GM03348 (cell line): ENCODE measurements at regions not wholly inside any gene's neighbourhood (a gene's known extent, or its start where the extent isn't known, plus 50 kb on each side); places are given as distances from the start of the nearest gene placed in this dataset.
"Not testable (repeated sequence)": the region's sequence is repeated elsewhere in the genome, so short reads cannot be mapped to it uniquely, and the experiment has no call there.

ENCODE experiments used
- DNase-seq: peaks from one replicate; pipeline ENCODE4 v3.0.0; 2012; ENCODE audit warnings: low spot score

GRCh38 chr2:107462181-107462580 is 364.5 kb upstream of the RGPD4 start:
- no peak for DNase-seq

GRCh38 chr2:107466241-107466640 is 360.5 kb upstream of the RGPD4 start:
- DNase-seq = no peak

- no peak for DNase-seq
These were observed 359.5 kb upstream of the RGPD4 start for GRCh38 chr2:107466984-107467773.

GRCh38 chr2:107469437-107469995 is 357.2 kb upstream of the RGPD4 start:
- DNase-seq = no peak

- no peak for DNase-seq
These were observed 353.5 kb upstream of the RGPD4 start for GRCh38 chr2:107473150-107473549.

- no peak for DNase-seq
These were observed 350.8 kb upstream of the RGPD4 start for GRCh38 chr2:107475859-107476258.

GRCh38 chr2:107502539-107502938 is 324.2 kb upstream of the RGPD4 start:
- DNase-seq = no peak

- DNase-seq = no peak
These were observed 314.5 kb upstream of the RGPD4 start for GRCh38 chr2:107511970-107512789.

GRCh38 chr2:107525406-107525805 is 301.3 kb upstream of the RGPD4 start:
- DNase-seq = peak; percentile 21

DNA sequence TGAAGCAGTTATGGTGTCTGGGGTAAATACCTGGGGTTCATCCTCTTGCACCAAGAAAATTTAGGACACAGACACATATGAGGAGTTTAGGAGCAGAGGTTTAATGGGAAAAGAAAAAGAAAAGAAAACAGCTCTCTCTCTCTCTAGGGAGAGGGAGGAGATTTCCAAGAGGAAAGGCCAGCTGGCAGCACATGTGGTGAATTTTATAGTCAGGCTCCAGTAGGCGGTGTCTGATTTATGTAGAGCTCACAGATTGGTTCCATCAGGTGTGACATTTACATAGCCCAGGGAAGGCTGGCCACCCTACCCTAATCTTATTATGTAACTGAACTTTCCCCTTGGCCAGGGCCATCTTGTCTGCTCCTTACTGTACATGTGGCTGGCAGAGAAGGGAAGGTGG is 297.5 kb upstream of the RGPD4 start:
- DNase-seq = no peak

- DNase-seq = no peak
These were observed 296.6 kb upstream of the RGPD4 start for GRCh38 chr2:107530046-107530445.

- no peak for DNase-seq
These were observed 291.8 kb upstream of the RGPD4 start for GRCh38 chr2:107534926-107535325.

DNA sequence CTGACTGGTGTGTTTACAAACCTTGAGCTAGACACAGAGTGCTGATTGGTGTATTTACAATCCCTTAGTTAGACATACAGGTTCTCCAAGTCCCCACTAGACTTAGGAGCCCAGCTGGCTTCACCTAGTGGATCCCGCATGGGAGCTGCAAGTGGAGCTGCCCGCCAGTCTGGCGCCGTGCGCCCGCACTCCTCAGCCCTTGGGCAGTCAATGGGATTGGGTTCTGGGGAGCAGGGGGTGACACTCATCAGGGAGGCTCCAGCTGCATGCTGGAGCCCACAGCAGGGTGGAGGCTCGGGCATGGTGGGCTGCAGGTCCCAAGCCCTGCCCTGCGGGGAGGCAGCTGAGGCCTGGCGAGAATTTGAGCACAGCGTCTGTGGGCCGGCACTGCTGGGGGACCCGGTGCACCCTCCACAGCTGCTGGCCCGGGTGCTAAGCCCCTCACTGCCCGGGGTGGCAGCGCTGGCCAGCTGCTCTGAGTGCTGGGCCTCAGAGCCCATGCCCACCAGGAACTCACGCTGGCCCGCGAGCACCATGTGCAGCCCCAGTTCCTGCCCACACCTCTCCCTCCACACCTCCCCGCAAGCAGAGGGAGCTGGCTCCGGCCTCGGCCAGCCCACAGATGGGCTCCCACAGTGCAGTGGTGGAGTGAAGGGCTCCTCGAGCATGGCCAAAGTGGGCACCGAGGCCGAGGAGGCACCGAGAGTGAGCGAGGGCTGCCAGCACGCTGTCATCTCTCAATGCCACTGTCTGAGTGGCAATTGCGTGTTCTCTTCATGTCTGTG is 290.6 kb upstream of the RGPD4 start:
- not testable (repeated sequence) for DNase-seq

DNA sequence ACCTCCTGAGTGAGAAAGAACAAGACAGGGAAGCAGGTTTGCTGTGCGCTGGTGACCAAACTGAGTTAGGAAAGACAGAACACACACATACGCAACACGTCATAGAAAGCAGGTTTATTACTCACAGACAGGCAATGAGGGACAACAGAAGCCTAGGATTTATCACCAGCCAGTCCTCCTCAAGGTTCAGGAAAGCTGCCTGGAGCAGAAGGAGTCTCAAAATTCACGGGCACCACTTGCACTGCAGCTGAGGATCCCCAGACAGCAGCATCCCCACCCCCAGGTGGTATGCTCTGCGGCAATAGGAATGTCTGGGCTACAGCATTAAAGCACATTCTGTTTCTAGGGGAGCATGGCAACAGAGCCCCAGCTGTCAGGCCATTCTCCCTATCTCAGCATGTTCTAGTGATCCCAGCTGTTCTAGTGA is 284.4 kb upstream of the RGPD4 start:
- DNase-seq = no peak

DNA sequence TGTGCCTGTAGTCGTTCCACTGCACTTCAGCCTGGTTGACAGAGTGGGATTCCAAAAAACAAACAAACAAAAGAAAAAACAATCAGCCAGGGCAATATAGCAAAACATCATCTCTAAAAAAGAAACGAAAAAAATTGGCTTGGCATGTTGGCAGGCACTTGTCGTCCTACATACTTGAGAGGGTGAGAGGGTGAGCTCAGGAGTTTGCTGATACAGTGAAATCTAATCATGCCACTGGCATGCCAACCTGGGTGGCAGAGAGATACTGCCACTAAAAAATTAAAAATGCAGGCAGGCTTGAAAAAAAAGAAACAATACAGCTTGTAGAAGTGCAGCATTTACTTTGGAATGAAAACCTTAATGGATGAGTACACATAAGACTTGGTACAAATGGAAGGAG is 282.9 kb upstream of the RGPD4 start:
- DNase-seq = no peak

GRCh38 chr2:107545066-107545465 is 281.6 kb upstream of the RGPD4 start:
- no peak for DNase-seq

- no peak for DNase-seq
These were observed 280.8 kb upstream of the RGPD4 start for GRCh38 chr2:107545851-107546250.

DNA sequence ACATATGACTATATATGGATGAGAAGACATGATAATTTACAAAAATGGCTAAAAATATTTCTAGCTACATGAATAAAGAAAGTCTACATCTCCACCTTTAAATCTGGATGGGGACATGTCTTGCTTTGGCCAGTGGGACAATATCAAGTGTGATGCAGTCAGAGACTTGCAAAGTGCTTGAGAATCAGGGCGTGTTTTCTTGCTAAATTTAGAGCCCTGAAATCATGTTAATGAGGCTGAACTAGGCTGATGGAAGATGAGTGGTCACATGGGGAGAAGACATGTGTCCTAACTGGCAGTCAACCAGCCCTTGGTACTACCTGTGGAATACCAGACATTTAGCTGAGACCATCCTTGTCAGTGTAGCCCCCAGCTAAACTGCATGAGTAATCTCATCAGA is 278.5 kb upstream of the RGPD4 start:
- DNase-seq = no peak

DNA sequence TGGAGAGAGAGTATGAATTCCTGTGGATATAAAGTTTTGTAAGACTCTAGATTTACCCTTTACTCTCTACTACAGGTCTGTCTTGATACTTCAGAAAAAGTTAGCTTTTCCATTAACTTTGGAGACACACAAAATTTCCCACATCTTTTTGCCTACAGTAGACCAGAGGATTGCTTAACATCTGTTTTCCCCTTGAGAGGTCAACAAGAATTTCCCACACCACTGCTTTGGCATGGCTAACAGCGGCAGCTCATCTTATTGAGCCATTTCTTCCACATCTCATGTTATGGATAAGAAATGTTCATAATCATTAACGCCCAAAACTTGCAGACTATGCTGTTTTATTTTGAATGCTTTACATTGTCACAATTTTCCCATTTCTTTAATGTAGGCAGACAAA is 273.6 kb upstream of the RGPD4 start:
- no peak for DNase-seq

- no peak for DNase-seq
These were observed 273.2 kb upstream of the RGPD4 start for GRCh38 chr2:107553539-107553938.

DNA sequence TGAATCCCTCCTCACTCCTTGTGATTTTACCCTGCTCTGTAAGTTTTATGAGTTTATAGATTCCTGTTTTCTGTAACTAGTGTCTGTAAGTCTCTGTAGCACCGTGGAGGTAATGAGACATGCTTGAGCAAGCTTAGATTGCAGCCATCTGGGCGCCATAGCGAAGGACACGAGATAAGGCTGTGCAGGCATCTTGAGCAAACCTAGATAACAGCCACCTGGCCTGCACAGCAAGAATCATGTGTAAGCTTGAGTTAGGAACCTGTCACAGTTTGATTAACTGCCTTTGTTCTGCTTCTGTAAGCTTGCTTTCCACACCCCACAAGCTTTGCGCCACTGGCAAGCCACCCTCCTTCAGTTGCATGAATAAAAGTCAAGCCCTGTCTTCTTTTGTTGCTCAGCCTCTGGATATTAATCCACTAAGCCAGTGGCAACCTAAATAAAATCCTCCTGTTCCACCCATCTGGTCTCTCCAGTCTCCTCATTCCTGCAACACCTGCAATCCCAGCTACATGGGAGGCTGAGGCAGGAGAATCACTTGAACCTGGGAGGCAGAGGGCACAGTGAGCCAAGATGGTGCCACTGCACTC is 270.6 kb upstream of the RGPD4 start:
- no peak for DNase-seq

DNA sequence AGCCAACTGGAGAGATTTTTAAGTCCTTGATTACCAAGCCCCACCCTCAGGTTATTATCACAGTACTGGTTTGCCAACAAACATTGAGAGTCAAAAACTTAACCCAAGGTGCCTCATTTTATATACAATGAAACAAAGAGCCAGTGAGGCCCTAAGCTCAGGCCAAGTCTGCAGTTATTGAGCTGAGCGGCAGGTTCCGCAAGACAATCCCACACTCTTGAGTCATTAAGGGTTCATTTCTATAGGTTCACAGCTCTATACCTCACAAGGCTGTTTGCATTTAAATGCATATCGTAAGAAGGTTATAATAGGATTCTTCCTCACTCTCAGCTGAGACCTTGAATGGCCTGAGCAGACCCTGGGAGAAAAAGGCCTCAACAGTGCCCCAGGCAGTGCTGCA is 268.4 kb upstream of the RGPD4 start:
- DNase-seq = no peak
